Esophagus squamous epithelium (tissue), 4 donors: ENCODE measurements at regions not wholly inside any gene's neighbourhood (a gene's known extent, or its start where the extent isn't known, plus 50 kb on each side); places are given as distances from the start of the nearest gene placed in this dataset.

Experiments used
- POLR2A ChIP-seq, 4 donors: fragments of 450-650 bp; IDR thresholded peaks; one replicate each; pipeline ENCODE4 v1.6.1; 2017; ENCODE audit warnings: antibody characterized with exemption in 4 of 4, mild to moderate bottlenecking in 4 of 4, moderate library complexity in 3 of 4
- TF ChIP-seq, protein P1 (sequence below), 6 experiments: fragments of 450-650 bp in 4 of 6; fragments of 200-600 bp in 2 of 6; sonication (generic) in 2 of 6; IDR thresholded peaks; one replicate each; pipeline ENCODE4 v1.5.1; 2016 to 2019; ENCODE audit warnings: antibody characterized with exemption in 6 of 6, mild to moderate bottlenecking in 4 of 6, moderate library complexity in 4 of 6

DNA sequence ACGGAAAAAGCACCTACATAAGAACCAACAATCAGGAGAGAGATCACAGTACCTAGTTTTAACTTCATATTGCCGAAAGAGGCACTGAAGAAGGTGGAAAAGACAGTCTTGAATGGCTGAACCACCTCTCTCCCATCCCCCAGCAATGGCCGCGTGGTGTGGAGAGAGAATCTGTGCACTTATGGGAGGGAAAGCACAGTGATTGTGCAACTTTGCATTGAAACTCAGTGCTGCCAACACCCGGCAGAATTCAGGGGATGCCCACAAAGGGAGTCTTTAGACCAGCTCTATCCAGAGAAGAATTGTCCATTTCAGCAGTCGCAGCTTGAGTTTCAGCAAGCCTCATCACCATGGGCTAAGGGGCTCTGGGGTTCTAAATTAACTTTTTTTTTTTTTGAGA is 186.3 kb upstream of the USP25 start:
- TF ChIP-seq, protein P1, sequence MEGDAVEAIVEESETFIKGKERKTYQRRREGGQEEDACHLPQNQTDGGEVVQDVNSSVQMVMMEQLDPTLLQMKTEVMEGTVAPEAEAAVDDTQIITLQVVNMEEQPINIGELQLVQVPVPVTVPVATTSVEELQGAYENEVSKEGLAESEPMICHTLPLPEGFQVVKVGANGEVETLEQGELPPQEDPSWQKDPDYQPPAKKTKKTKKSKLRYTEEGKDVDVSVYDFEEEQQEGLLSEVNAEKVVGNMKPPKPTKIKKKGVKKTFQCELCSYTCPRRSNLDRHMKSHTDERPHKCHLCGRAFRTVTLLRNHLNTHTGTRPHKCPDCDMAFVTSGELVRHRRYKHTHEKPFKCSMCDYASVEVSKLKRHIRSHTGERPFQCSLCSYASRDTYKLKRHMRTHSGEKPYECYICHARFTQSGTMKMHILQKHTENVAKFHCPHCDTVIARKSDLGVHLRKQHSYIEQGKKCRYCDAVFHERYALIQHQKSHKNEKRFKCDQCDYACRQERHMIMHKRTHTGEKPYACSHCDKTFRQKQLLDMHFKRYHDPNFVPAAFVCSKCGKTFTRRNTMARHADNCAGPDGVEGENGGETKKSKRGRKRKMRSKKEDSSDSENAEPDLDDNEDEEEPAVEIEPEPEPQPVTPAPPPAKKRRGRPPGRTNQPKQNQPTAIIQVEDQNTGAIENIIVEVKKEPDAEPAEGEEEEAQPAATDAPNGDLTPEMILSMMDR (IDR thresholded peaks at IDR 0.05), result no peak
- no peak for TF ChIP-seq POLR2A (IDR thresholded peaks at IDR 0.05)
